Activated T-cell treated with anti-CD3 and anti-CD28 coated beads for 4 hours (primary cell): ENCODE measurements at regions not wholly inside any gene's neighbourhood (a gene's known extent, or its start where the extent isn't known, plus 50 kb on each side); places are given as distances from the start of the nearest gene placed in this dataset.
"Not testable (repeated sequence)": the region's sequence is repeated elsewhere in the genome, so short reads cannot be mapped to it uniquely, and the experiment has no call there.

Experiments used
- DNase-seq: peaks from one replicate; pipeline ENCODE4 v3.0.0-alpha.2; 2020

DNA sequence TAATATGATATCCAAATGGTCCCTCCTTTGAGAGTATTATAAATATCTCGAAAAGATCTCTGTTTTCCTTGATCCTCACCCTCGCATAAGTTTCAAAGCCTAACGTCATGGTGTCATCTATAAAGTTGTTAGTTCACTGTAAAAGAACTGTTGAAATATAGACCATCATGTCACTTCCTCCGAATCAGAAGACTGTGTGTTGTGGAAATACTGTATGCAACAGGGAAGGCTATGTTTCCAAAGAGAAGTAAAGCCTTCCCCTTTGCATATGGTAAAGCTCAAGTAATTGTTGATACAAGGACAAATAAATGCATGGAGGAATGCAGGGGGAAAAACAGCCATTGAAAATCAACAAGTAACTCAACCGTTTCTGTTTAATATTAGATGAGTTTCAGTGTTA, 125.9 kb downstream of the ZNF365 start:
- DNase-seq: not testable (repeated sequence)

DNA sequence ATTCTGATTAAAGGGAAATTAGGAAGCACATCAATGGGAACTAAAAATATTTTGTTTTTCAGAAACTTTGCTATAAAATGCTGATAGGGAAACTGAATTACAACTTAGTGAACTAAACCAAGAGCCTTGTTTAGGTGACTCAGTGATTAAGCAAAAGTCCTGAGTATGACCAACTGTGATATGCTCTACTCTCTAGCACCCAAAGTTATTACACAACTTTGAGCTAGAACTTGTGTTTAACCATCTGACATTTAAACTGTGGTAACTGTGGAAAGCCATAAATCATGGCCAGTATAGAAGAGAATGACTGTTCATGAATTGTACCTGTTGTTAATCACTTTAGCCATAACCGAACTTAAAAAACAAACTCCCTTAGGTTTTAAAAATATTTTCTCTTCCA, 127.4 kb downstream of the ZNF365 start:
- DNase-seq: no peak

DNA sequence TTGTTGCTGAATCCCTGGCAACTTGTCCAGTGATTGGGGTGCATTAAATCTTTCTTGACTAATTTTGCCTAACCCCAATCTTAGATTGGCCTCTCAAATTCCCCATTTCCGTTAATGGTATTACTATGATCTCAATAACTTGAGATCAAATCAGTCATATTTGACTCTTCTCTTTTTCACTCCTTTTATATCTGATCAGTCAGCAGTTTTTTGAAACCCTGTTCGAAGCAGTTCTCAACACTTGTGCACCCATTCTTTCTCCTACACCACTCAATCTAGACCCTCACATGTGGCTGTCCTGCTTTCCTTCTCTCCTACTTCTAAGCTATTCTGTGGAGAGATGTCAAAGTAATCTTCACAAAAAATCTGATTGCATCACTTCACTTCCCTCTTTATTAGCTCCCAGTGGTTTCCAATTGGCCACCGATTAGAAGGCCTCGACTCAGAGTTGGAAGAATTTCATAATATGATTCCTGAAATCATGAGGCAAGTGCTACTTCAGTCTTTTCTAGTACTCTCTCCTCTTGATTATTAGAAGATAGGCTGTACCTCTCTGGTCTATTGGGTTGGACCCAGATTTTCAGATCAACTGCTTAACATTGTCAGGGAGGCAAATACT, 128.9 kb downstream of the ZNF365 start:
- no peak for DNase-seq

DNA sequence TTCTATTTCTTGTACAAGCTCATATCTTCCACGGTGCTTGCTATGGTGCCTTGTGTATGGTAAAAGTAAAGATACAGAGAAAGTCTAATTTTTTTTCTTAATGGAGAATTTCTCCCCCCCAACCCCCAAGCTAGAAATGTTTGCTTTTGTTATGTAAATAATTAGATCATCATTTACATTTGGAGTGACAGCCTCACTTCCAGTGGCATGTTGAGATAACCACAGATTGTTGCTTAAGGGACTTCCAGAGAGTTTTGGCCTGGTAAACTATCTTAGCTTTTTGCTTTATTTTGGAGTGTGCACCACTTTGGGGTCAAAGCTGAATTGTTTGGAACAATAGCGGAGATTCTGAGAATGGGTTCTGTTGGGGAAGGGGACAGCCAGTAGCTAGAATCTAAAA, 129.7 kb downstream of the ZNF365 start:
- no peak for DNase-seq

DNA sequence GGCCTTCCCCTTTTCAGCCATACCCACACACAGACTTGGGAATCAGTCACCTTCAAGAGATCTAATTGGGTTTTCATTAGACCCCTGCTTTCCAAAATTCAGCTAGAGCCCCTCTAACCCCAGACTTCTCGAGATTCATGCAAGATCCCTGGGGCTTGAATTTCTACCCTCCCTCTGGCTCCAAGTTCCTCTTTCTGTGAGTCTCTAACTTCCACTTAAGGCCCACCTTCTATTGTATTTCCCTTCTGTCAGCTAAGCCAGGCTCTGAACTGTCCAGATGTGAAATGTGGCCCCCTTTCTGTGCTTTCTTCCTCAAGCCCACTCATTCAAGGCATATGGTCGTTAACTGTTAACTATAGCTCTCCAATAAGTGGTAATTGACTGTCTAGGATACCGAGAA, 132.2 kb downstream of the ZNF365 start:
- no peak for DNase-seq

DNA sequence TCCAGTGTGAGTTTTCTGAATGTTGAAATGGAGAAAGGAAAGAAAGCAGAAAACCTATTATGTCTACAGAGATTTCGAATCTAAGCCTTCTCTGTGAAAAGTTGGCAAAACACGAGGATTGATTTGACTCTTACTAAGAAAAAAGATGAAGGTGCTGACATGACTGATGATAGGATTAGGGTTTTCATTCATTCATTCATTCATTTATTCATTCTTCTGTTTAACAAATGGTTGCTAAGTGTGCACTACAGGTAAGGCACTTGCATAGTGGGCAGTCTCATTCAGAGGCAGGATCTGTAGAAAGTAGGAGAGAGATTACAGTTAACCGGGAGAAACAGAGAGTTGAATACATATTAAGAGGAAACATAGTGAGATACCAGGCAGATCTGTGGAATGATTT, 137.1 kb downstream of the ZNF365 start:
- DNase-seq: no peak

DNA sequence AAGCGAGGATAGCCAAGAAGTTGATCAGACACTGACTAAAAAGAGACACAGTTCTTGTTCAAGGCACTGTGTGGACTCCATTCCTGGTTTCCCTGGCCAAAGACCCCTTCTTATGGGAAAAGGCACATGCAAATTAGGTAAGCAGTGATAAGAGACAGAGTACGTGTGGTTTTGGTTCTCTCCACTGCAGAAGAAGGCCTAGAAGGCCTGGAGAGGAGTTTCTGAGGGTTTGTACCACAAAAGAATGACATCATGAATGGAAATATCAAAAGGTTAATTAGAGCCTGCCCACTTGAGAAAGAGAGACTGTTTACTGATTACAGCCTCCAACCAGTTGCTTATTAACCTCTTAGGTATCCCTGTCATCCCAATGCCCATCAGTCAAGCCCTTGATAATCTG, 137.5 kb downstream of the ZNF365 start:
- no peak for DNase-seq

DNA sequence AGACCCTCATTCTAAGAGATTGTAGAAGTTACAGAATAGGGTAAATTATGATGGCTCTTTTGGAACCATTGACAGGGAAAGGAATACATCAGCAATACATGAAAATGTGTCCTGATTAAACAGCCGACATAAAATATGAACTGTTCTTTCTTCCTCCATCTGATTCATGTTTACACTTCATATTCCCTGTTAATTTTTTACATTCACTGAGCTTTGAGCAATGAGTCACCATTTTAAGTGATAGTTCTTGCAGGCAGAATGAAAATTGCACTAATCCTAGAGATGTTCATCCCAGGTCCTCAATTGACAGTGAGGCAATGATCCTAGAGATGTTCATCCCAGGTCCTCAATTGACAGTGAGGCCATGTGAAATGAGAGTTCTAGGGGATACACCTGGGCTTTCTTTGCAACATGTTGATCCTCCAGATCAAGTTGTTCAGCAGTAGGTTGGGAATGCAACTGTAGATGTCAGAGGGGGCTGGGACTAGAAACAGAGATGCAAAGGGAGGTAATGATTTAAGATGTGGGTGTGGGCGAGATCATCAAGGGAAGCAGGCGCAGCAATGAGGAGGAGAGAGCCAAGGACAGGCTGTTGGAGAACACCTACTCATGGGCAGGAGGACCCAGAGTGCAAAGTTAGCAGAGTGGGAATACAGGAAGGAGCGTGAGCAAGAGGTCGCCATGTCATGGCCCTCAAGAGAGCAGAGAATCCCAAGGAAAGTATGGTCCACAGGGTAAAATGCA, 138.7 kb downstream of the ZNF365 start:
- DNase-seq: no peak

DNA sequence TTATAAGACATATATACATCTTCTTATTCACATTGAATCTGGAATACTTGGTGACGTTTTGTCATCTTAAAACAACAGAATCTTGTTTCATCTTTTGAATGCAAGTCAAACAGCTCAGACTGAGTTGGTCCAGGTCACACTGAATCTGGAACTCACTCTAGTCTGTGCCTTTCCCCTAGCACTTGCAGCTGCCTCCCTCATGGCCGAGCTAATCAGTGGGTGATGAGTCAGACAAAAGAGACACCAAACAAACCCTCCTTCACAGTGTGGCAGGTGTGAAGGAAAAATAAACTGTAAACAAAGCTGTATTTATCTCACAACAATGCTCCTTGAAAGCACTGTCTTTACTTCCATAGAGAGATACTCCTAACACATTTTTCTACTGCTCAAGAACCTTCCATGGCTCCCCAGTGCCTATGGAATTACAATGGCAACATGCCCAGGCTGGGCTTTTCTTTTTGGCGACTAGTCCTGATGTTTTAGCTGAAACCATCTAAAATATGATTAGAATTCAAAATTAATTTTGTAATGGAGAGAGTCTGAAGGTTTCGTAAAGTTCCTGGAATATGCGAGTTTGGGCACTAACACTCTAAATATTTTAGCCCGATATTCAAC, 140.0 kb downstream of the ZNF365 start:
- DNase-seq: no peak

DNA sequence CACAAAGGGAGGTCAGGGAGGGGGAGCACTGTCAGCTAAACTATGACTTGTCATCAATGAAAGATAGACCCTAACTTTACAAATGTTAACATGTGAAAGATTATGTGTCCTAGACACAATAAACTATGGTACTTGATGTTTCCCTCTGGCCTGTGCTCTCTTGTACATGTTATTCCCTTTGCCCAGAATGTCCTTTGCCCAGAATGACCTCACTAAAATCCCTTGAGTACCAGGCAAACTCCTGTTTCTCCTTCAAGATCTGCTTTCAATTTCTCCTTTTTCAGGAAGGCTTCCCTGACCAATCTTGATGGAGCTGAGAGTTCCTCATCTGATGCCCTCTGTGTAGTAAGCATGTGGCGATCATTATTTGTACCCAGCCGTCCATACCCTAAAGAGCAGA, 143.1 kb downstream of the ZNF365 start:
- no peak for DNase-seq

DNA sequence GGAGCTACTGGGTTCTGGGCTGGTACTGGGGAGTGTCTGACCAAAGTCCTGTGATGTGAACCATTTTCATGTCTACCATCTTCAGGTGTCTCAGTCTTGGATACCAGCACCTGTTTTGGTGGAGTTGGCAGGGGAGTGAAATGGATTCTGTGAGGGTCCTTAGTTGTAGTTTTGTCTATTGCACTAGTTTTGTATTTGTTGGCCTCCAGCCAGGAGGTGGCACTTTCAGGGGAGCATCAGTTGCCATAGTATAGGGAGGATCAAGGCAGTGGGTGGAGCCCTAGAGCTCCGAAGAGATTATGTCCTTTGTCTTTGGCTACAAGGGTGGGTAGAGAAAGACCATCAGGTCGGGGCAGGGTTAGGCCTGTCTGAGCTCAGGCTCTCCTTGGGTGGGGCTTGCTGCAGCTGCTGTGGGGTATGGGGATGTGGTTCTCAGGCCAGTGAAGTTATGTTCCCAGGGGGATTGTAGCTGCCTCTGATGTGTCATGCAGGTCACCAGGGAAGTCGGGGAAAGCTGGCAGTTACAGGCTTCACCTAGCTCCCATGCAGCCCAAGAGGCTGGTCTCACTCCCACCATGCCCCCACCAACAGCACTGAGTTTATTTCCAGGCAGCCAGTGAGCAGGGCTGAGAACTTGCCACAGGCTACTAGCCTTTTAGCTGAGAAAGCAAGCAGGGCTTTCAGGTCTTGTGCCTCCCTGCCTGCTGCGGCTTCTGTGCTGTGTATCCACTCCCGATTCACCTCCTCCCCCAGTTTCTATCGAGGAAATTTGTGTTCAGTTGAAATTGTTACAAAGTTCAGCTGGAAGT, 153.1 kb downstream of the ZNF365 start:
- no peak for DNase-seq

DNA sequence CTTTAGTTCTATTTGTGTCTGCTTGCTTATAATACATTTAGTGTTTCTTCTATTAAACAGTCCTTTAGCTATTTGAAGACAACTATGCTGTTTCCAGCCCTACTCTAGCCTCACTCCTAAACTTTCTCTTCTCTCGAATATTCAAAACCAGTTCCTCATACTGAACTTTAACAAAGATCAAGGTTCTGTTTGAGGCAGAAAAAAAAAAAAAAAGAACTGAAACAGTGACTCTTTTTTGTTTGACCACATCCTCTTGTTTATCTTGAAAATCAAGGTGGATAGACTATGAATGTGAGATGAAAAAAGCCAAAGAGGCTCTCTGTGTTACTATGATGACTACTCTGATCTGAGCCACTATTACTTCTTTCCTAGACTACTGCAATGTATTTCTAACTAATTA, 154.3 kb downstream of the ZNF365 start:
- no peak for DNase-seq

DNA sequence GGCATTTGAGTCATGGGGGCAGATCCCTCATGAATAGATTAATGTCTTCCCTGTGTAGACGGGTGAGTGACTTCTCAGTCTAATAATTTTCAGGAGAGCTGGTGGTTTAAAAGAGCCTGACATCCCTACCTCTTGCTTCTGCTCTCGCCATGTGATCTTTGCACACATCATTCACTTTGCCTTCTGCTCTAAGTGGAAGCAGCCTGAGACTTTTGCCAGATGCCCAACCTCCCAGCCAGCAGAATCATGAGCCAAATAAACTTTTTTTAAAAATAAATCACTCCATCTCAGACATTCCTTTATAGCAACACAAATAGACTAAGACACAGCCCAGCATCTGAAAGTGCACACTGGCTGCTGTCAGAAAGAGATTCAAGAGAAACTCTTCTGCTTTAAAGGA, 155.2 kb downstream of the ZNF365 start:
- no peak for DNase-seq

DNA sequence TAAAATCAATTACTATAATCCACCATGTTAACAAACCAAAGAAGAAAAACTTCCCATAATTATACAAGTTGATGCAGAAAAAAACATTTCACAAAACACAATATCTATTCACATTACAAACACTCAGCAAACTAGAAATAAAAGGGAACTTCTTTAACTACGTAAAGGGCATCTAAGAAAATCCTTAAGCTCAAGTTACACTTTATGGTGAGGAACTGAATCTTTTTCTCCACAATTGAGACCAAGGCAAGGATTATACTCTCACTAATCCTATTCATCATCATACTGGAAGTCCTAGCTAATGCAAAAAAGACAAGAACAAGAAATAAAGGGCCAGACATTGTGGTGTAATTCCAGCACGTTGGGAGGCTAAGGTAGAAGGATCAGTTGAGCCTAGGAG, 159.9 kb downstream of the ZNF365 start:
- no peak for DNase-seq

DNA sequence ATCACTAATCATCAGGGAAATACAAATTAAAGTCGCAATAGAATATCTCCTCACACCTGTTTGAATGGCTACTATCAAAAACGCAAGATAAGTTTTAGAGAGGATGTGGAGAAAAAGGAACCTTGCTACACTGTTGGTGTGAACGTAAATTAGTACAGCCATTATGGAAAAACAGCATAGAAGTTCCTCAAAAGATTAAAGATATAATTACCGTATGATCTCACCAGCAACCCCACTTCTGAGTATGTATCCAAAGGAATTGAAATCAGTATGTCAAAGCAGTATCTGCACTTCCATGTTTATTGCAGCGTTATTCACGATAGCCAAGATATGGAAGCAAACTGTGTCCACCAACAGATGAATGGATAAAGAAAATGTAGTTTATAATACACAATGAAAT, 164.4 kb downstream of the ZNF365 start:
- no peak for DNase-seq

DNA sequence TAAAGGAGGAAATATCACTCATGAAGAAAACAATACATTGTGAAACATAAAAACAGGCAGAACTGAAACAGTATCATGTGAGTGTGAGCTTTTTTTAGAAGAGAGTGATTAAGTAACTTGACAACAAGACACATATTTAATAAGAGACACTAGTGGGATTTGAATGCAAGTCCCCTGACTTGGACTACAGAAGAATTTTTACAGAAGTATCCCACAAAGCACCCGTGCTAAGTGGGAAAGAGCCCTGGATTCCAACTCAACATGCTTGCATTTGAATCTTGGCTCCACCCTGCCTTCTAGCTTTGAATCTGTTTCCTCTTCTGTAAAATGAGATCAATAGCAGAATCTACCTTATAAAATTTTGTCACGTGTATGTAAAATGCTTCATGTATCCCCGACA, 166.2 kb downstream of the ZNF365 start:
- DNase-seq: no peak

DNA sequence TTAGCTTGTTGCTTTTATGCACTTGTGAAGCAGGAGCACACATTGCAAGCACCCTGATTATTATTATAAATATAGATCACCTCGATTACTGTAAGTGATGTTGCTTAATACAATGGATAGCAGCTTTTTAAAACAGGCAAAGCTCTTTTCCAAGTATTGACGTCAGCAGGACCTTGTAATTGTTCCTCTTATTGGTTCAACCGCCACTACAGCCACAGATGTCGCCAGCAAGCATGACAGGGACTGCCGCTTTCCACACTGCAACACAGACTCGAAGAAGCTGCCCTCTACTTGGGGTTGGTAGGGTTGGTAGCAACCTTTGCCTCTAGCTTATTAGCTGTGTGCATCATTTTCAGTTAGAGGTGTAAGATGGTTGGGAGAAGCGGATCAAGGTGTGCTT, 167.6 kb downstream of the ZNF365 start:
- DNase-seq: no peak

DNA sequence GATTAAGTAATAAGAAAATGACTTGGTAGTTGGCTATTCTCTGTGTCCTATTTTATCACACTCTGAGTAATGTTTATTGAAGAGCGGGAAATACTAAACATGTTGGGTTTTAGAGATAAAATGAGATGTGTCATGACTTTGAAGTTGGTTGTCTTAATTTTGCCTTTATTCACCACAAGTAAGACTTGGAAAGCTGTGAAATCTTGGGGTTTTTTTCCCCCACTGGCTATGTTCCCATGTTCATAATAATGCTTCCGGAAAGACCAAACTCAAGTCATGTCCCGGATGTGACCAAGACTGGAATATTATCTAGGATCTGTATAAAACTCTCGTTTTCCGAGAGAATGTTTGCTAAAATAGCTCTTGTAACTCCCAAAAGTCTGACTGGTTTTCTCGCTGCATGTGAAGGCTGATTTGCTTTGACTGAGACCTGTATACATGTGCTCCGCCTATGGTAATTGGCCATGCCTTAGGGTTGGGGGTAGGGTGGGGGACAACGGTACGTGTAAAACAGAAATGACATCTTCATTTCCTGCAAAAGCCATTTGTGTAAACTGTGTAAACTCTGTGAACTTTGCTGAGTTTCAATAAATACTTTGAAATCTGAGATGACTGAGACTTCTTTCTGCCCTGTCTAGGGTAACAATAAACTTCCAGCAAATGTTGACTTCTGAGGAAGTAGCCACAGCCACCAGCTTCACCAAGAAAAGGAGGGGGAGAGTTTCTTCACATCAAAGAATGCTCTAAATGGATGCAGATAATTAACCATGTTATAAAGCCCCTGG, 169.6 kb downstream of the ZNF365 start:
- no peak for DNase-seq

DNA sequence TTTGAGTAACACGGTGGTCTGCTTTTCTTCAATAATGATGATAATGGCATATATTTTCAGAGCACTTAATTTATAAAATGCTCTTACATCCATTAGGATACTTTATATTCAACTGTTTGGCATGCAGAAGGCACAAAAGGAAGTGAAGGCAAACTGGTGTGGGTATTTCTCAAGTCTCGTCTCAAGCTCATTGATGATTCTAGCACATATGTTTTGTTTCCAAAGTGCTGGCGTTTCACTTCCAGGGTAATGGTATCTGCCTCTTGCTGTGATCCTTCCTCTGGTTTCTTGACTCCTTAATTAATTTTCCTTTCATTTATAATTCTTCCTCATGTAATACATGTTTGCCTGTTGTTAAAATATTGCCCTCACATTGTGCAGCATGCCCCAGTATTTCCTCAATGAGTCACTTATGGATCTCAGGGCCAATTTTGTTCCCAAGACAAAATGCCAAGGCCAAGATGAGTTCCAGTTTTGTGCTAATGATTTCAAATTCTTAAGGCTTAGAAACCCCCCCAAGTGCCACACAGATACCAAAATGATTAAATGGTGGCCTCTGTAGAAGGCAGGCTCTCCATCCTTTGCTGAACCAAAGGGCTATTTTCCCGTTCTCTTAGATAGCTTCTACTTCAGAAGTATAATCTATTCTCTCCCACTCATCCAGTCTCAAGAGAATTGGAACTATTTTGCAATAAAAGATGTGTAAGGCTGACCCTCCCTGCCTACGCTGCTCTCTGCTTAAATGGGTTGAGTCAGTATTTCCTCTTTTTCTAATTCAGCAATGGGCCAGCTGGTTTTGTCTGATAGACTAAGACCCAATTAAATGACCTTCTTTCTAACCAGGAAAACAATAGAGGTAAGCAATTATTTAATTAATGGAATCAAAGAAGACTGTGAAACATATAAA, 171.2 kb downstream of the ZNF365 start:
- no peak for DNase-seq

DNA sequence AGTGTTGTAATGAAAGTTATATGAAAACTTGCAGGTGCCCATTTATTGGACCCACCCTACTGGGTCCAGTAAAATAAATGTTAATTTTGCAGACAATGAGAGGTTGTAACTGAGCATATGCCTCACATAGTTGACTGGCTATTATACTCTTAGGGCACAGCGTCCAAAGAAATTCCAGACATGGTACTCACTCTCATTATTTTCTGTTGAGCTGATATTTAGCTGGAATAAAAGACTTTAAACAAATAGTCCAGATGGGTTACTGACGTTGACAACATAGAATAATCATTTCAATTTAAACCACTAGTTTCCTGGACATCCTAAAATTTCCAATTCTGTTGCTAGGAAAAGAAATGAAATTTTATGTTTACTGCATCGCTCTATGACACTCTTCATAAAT, 174.5 kb downstream of the ZNF365 start:
- DNase-seq: no peak

DNA sequence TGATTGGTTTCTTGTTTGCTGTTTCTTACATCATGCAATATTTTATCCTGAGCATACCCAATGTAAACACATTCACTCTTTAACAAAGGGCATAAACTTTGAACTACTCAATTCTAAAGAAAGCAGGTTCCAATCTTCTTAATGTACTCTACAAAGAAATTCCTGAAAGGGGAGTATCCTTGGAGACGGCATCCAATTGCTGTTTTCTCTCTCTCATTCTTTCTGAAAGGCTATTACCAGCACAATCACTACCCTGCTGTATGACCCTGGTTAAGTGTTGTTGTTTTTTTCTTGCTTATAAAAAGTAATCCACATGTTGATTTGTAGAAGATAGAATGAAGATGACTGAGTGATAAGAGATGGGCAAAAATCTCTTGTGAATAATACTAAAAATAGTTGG, 176.0 kb downstream of the ZNF365 start:
- DNase-seq: no peak
